ENCODE measurements at regions not wholly inside any gene's neighbourhood (a gene's known extent, or its start where the extent isn't known, plus 50 kb on each side); places are given as distances from the start of the nearest gene placed in this dataset.

DNA sequence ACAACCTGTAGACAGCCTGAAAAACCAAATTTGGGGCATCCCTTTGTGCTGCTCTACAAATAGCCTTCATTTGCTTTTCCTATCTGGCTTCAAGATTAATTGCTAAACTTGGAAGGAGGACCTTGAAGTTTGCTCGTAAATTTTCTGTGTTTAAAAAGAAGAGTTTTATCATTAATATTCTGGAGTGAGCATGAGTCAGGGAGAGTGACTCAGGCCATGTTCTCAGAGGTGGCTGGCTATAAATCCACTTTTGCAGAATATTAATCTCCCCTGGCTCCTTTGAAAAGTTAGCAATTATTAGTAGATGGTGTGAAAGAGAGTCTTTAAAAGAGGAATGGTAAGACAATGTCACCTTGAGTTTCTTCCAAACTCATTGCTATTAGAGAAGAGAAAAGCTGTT is 91.0 kb downstream of the ANKEF1 start:
- no peak overlapping the region for H3K4me3 Mint-ChIP-seq (ENCODE audit: low read depth, unreplicated experiment)
- H3K9me3 Mint-ChIP-seq (ENCODE audit: low read depth, unreplicated experiment), result peaks cover 11% of the 10 kb centered on the region
- no peaks in the 10 kb centered on the region for H3K4me1 Mint-ChIP-seq (ENCODE audit: low read depth, unreplicated experiment)
- CTCF ChIA-PET, result no interaction called here
- DNase-seq, result no peak
- intact Hi-C loops (cut with micrococcal nuclease; ENCODE audit: unreplicated experiment), result no loop called here
- no TSS peak for BruUV-seq (replicated peaks)
- H3K27me3 Mint-ChIP-seq (ENCODE audit: unreplicated experiment), result peaks cover 19% of the 10 kb centered on the region
- no peak for TF ChIP-seq CTCF (IDR thresholded peaks at IDR 0.05; ENCODE audit: unreplicated experiment)
- no peak overlapping the region for H3K27ac Mint-ChIP-seq (ENCODE audit: unreplicated experiment)
- H3K36me3 Mint-ChIP-seq (ENCODE audit: insufficient read depth, unreplicated experiment), result no peaks in the 10 kb centered on the region

- CTCF ChIA-PET, result no interaction called here
- Mint-ChIP-seq H3K27ac (ENCODE audit: unreplicated experiment) (no peak overlapping the region), H3K9me3 (ENCODE audit: low read depth, unreplicated experiment) (peaks cover 6% of the 10 kb centered on the region), H3K4me1 (ENCODE audit: low read depth, unreplicated experiment) (no peaks in the 10 kb centered on the region), H3K27me3 (ENCODE audit: unreplicated experiment) (peaks cover 26% of the 10 kb centered on the region), H3K4me3 (ENCODE audit: low read depth, unreplicated experiment) (no peak overlapping the region), H3K36me3 (ENCODE audit: insufficient read depth, unreplicated experiment) (no peaks in the 10 kb centered on the region)
- no peak for DNase-seq
- BruUV-seq (replicated peaks), result no TSS peak
- intact Hi-C loops (cut with micrococcal nuclease; ENCODE audit: unreplicated experiment), result no loop called here
- no peak for TF ChIP-seq CTCF (IDR thresholded peaks at IDR 0.05; ENCODE audit: unreplicated experiment)
Measured at GRCh38 chr20:10129749-10130148, 88.9 kb upstream of the SNAP25 start.

DNA sequence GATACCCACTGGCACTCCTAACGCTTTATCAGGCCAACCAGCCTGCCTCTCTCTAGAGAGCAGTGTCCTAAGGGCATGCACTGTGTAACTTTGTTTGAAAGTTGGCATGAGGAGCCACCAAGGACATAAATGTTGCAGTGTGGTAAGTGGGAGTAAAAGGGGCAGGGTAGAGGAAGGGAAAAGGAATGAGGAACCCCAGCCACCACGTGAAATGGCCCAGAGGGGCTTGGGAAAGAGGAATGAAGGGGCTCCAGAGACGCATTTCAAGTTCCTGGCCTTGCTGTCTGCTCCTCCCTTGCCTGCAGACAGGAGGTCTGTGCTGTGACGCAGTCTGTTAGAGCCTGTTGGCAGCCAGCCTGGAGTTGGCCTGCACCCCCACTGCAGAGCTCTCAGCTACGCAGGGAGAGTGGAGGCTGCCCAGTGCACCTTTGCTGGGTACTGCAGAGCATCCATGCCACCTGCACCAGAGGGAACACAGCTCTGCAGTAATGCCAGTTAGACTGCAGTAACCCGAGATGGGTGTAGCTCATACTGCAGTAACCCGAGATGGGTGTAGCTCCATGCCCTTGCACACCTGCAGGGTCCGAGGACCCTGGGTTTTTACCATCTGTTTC is 86.8 kb upstream of the SNAP25 start:
- H3K4me3 Mint-ChIP-seq (ENCODE audit: low read depth, unreplicated experiment), result no peak overlapping the region
- TF ChIP-seq CTCF (IDR thresholded peaks at IDR 0.05; ENCODE audit: unreplicated experiment), result no peak
- H3K9me3 Mint-ChIP-seq (ENCODE audit: low read depth, unreplicated experiment), result no peaks in the 10 kb centered on the region
- H3K36me3 Mint-ChIP-seq (ENCODE audit: insufficient read depth, unreplicated experiment), result no peaks in the 10 kb centered on the region
- CTCF ChIA-PET, result no interaction called here
- no peak overlapping the region for H3K27ac Mint-ChIP-seq (ENCODE audit: unreplicated experiment)
- no TSS peak for BruUV-seq (replicated peaks)
- no peak for DNase-seq
- intact Hi-C loops (cut with micrococcal nuclease; ENCODE audit: unreplicated experiment), result no loop called here
- H3K27me3 Mint-ChIP-seq (ENCODE audit: unreplicated experiment), result peaks cover 26% of the 10 kb centered on the region
- H3K4me1 Mint-ChIP-seq (ENCODE audit: low read depth, unreplicated experiment), result no peaks in the 10 kb centered on the region

DNA sequence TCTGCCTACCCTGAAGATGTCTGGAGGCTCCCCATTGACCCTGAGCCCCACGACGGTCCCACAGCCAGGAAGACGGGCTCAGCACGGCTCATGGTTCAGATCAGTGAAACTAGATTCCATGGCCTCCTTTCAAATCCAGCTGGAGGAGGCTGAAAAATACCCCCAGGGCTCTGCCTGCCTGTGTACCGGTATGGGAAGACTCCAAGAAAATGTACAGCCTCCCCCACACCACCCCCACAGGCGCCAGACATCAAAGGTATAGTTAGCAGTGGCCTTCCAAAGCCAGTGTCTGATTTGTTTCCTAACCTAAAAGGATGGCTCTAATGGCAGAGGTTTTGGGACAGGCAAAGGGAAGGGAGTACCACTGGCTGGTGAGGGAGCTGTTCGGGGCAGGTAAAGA is 86.2 kb upstream of the SNAP25 start:
- CTCF ChIA-PET, result no interaction called here
- H3K4me3 Mint-ChIP-seq (ENCODE audit: low read depth, unreplicated experiment), result no peak overlapping the region
- no peak for DNase-seq
- intact Hi-C loops (cut with micrococcal nuclease; ENCODE audit: unreplicated experiment), result no loop called here
- no peak overlapping the region for H3K27ac Mint-ChIP-seq (ENCODE audit: unreplicated experiment)
- H3K36me3 Mint-ChIP-seq (ENCODE audit: insufficient read depth, unreplicated experiment), result no peaks in the 10 kb centered on the region
- peaks cover 26% of the 10 kb centered on the region for H3K27me3 Mint-ChIP-seq (ENCODE audit: unreplicated experiment)
- BruUV-seq (replicated peaks), result no TSS peak
- no peaks in the 10 kb centered on the region for H3K9me3 Mint-ChIP-seq (ENCODE audit: low read depth, unreplicated experiment)
- no peaks in the 10 kb centered on the region for H3K4me1 Mint-ChIP-seq (ENCODE audit: low read depth, unreplicated experiment)
- no peak for TF ChIP-seq CTCF (IDR thresholded peaks at IDR 0.05; ENCODE audit: unreplicated experiment)

Measured in Calu3 (cell line).